Mesenchymal stem cell (in vitro differentiated cells and primary cell): ENCODE measurements at regions not wholly inside any gene's neighbourhood (a gene's known extent, or its start where the extent isn't known, plus 50 kb on each side); places are given as distances from the start of the nearest gene placed in this dataset.

Experiments used
- DNase-seq: peaks from one replicate; pipeline ENCODE4 v3.0.0-alpha.2; 2013
- H2AFZ ChIP-seq: one replicate; pipeline ENCODE4 v1.6.1; 2013; ENCODE audit warnings: low read depth, mild to moderate bottlenecking, control low read depth, inconsistent platforms, low read length, moderate library complexity
- H2AK5ac ChIP-seq: 2 replicates; pipeline ENCODE4 v1.6.1; 2013; ENCODE audit warnings: low read length, moderate library complexity, mild to moderate bottlenecking, inconsistent platforms; ENCODE audit not compliant: severe bottlenecking
- H2BK120ac ChIP-seq: one replicate; pipeline ENCODE4 v1.6.1; 2013; ENCODE audit warnings: low read depth, mild to moderate bottlenecking, inconsistent platforms, low read length, moderate library complexity
- H2BK12ac ChIP-seq, 2 experiments: one replicate each; pipeline ENCODE4 v1.6.1; 2013; ENCODE audit warnings: inconsistent platforms in 2 of 2, low read length in 2 of 2, mild to moderate bottlenecking in 2 of 2, moderate library complexity in 2 of 2, control low read depth in 1 of 2
- H2BK15ac ChIP-seq: one replicate; pipeline ENCODE4 v1.6.1; 2013; ENCODE audit warnings: mild to moderate bottlenecking, low read depth, inconsistent platforms; ENCODE audit not compliant: poor library complexity, severe bottlenecking
- H2BK5ac ChIP-seq: 2 replicates; pipeline ENCODE4 v1.6.1; 2013; ENCODE audit warnings: low read depth, mild to moderate bottlenecking, low read length, control low read depth, inconsistent platforms; ENCODE audit not compliant: poor library complexity, severe bottlenecking
- H3K14ac ChIP-seq, 2 experiments: one replicate each; pipeline ENCODE4 v1.6.1; 2013; ENCODE audit warnings: inconsistent platforms in 2 of 2, low read length in 2 of 2, control low read depth in 1 of 2, mild to moderate bottlenecking in 1 of 2, moderate library complexity in 1 of 2
- H3K18ac ChIP-seq, 2 experiments: one replicate each; pipeline ENCODE4 v1.6.1; 2013; ENCODE audit warnings: inconsistent platforms in 2 of 2, low read length in 2 of 2, control low read depth in 1 of 2, low read depth in 1 of 2, mild to moderate bottlenecking in 1 of 2
- H3K23ac ChIP-seq, 2 experiments: one replicate each; pipeline ENCODE4 v1.6.1; 2013; ENCODE audit warnings: inconsistent platforms in 2 of 2, low read length in 2 of 2, mild to moderate bottlenecking in 2 of 2, moderate library complexity in 2 of 2, control low read depth in 1 of 2
- H3K27ac ChIP-seq: 2 replicates; pipeline ENCODE4 v1.5.1; 2013; ENCODE audit warnings: mild to moderate bottlenecking, moderate library complexity, low read length, control low read depth, inconsistent platforms; ENCODE audit not compliant: poor library complexity, severe bottlenecking
- H3K27me3 ChIP-seq, 2 experiments: 2 replicates each; pipeline versions ENCODE4 v1.6.1 to v1.7.0; 2013; ENCODE audit warnings: low read length in 2 of 2, mild to moderate bottlenecking in 2 of 2, moderate library complexity in 2 of 2, control low read depth in 1 of 2, inconsistent platforms in 1 of 2; ENCODE audit not compliant: control insufficient read depth in 1 of 2, insufficient read depth in 1 of 2
- H3K36me3 ChIP-seq, 2 experiments: 2 replicates each; pipeline versions ENCODE4 v1.6.1 to v1.7.0; 2013; ENCODE audit warnings: low read length in 2 of 2, control low read depth in 1 of 2, inconsistent platforms in 1 of 2, low read depth in 1 of 2, mild to moderate bottlenecking in 1 of 2; ENCODE audit not compliant: insufficient read depth in 2 of 2, control insufficient read depth in 1 of 2
- H3K4ac ChIP-seq, 2 experiments: one replicate each; pipeline ENCODE4 v1.6.1; 2013; ENCODE audit warnings: inconsistent platforms in 2 of 2, low read length in 2 of 2, mild to moderate bottlenecking in 2 of 2, moderate library complexity in 2 of 2, control low read depth in 1 of 2, low read depth in 1 of 2
- H3K4me1 ChIP-seq: 2 replicates; pipeline ENCODE4 v1.6.1; 2013; ENCODE audit warnings: low read depth, low read length, control low read depth; ENCODE audit not compliant: control insufficient read depth, insufficient read depth
- H3K4me2 ChIP-seq: 2 replicates; pipeline ENCODE4 v1.6.1; 2013; ENCODE audit warnings: low read length, mild to moderate bottlenecking, inconsistent platforms; ENCODE audit not compliant: poor library complexity, severe bottlenecking
- H3K4me3 ChIP-seq, 2 experiments: 2 replicates each; pipeline versions ENCODE4 v1.5.1 to v1.7.0; 2013; ENCODE audit warnings: low read length in 2 of 2, mild to moderate bottlenecking in 2 of 2, control low read depth in 1 of 2, low read depth in 1 of 2; ENCODE audit not compliant: insufficient read depth in 1 of 2
- H3K79me1 ChIP-seq: replicated peaks from 2 replicates; pipeline ENCODE4 v1.6.1; 2013; ENCODE audit warnings: mild to moderate bottlenecking, control low read depth, low read length, inconsistent platforms; ENCODE audit not compliant: poor library complexity, severe bottlenecking
- H3K9ac ChIP-seq: 2 replicates; pipeline ENCODE4 v1.7.0; 2013; ENCODE audit warnings: mild to moderate bottlenecking, low read length, moderate library complexity
- H3K9me3 ChIP-seq: 2 replicates; pipeline ENCODE4 v1.7.0; 2013; ENCODE audit warnings: mild to moderate bottlenecking, low read length; ENCODE audit not compliant: control insufficient read depth
- H4K8ac ChIP-seq: one replicate; pipeline ENCODE4 v1.6.1; 2013; ENCODE audit warnings: inconsistent platforms, mild to moderate bottlenecking, low read length, moderate library complexity
- H4K91ac ChIP-seq: one replicate; pipeline ENCODE4 v1.6.1; 2013; ENCODE audit warnings: mild to moderate bottlenecking, low read length, inconsistent platforms
- WGBS: methylation state at CpG from one replicate; pipeline ENCODE4 v1.1.7; 2013; ENCODE audit warnings: mixed read lengths; 5-methylcytosine and 5-hydroxymethylcytosine counted together

DNA sequence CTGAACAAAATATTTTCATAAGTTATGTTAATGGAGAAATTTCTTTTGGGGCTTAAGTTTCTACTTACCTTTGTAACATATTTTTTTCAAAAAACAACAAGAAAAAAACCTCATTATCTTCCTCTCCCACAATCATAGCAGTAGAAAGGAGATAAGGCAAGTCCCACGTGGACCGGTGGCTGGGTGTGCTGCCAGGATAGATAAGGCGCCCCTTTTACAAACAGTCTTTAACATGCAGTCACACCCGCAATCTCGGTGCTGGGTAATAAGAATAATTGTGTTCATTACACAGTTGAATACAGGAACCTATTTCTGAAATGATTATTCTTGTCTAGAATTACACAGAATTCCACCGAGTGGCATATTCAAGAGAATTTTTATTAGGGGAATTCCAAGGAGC is 1202.3 kb downstream of the UQCRFS1 start:
- H3K14ac ChIP-seq, result no peak overlapping the region
- H2BK15ac ChIP-seq, result no peak overlapping the region
- H2BK120ac ChIP-seq, result no peak overlapping the region
- no peak overlapping the region for H3K4me3 ChIP-seq
- H3K18ac ChIP-seq, result no peak overlapping the region
- H2AK5ac ChIP-seq, result no peak overlapping the region
- no peak overlapping the region for H3K4me2 ChIP-seq
- H3K27me3 ChIP-seq, result peaks cover 0 to 55% of the 10 kb centered on the region in 2 experiments
- H3K36me3 ChIP-seq, result no peaks in the 10 kb centered on the region
- H3K4me1 ChIP-seq, result peaks cover 7% of the 10 kb centered on the region
- H3K9me3 ChIP-seq, result no peaks in the 10 kb centered on the region
- H2BK12ac ChIP-seq, result no peak overlapping the region
- H2BK5ac ChIP-seq, result no peak overlapping the region
- no peak for DNase-seq
- H3K79me1 ChIP-seq, result no peaks in the 10 kb centered on the region
- no peak overlapping the region for H3K27ac ChIP-seq
- 90% methylated on average over 4 of the region's 6 CpGs for WGBS
- no peak overlapping the region for H3K4ac ChIP-seq
- H4K91ac ChIP-seq, result no peak overlapping the region
- no peak overlapping the region for H3K9ac ChIP-seq
- no peak overlapping the region for H4K8ac ChIP-seq
- no peak overlapping the region for H3K23ac ChIP-seq
- no peak overlapping the region for H2AFZ ChIP-seq

DNA sequence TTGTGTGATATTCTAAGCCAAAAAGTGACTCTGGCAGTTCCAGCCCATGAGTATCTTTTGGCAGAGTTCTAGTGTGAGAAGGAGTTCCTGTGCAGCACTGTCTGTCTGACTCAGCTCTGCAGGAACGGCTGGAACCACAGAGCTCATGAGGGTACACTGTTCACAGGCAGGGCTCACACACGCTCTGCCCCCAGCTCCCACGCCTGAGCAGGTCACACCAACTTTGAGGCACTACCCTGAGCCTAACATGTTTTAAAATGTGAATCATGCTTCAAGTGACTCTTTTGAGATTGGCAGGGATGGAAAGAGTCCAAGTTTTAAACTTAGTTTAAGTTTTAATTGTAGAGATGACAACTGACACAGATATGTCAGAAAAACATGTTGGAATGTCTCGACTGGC is 1203.3 kb downstream of the UQCRFS1 start:
- no peak overlapping the region for H2BK5ac ChIP-seq
- H2BK120ac ChIP-seq, result no peak overlapping the region
- H3K4me3 ChIP-seq, result no peak overlapping the region
- no peaks in the 10 kb centered on the region for H3K79me1 ChIP-seq
- no peak overlapping the region for H3K18ac ChIP-seq
- H4K8ac ChIP-seq, result no peak overlapping the region
- no peak for DNase-seq
- no peak overlapping the region for H2AFZ ChIP-seq
- no peak overlapping the region for H3K4ac ChIP-seq
- no peak overlapping the region for H3K9ac ChIP-seq
- 53% methylated on average over 4 of the region's 4 CpGs for WGBS
- no peak overlapping the region for H4K91ac ChIP-seq
- no peak overlapping the region for H3K23ac ChIP-seq
- H3K9me3 ChIP-seq, result no peaks in the 10 kb centered on the region
- no peak overlapping the region for H3K4me2 ChIP-seq
- H2BK12ac ChIP-seq, result no peak overlapping the region
- H2AK5ac ChIP-seq, result no peak overlapping the region
- peaks cover 7% of the 10 kb centered on the region for H3K4me1 ChIP-seq
- peak overlapping the region; percentile 59 for H3K27ac ChIP-seq
- H2BK15ac ChIP-seq, result no peak overlapping the region
- H3K14ac ChIP-seq, result no peak overlapping the region
- H3K36me3 ChIP-seq, result no peaks in the 10 kb centered on the region
- H3K27me3 ChIP-seq, result peaks cover 0 to 45% of the 10 kb centered on the region in 2 experiments

DNA sequence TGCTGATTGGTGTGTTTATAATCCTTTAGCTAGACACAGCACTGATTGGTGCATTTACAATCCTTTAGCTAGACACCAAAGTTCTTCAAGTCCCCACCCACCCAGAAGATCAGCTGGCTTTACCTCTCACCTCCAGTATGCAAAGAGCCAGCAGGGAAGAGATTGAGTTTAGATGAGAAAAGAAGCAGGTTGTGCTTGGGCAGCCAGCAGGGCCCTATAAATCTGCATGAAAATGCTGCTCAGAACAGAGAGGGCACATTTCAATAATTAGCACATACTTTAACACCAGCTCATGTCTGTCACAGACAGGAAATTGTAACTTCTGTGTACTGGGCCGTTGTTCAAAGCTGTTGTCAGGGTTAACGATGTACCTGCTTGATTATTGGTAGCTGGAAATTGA is 1204.3 kb downstream of the UQCRFS1 start:
- H3K36me3 ChIP-seq, result no peaks in the 10 kb centered on the region
- H2BK12ac ChIP-seq, result no peak overlapping the region
- no peaks in the 10 kb centered on the region for H3K79me1 ChIP-seq
- no peak overlapping the region for H3K4ac ChIP-seq
- no peak overlapping the region for H2AFZ ChIP-seq
- no peak for DNase-seq
- H3K4me3 ChIP-seq, result no peak overlapping the region
- H2BK120ac ChIP-seq, result no peak overlapping the region
- no peak overlapping the region for H4K91ac ChIP-seq
- no peak overlapping the region for H3K27ac ChIP-seq
- H3K4me2 ChIP-seq, result no peak overlapping the region
- no peak overlapping the region for H2BK5ac ChIP-seq
- no peak overlapping the region for H3K14ac ChIP-seq
- H4K8ac ChIP-seq, result no peak overlapping the region
- no peak overlapping the region for H2AK5ac ChIP-seq
- no peaks in the 10 kb centered on the region for H3K9me3 ChIP-seq
- WGBS, result 46% methylated on average over 2 of the region's 2 CpGs
- H2BK15ac ChIP-seq, result no peak overlapping the region
- peaks cover 7% of the 10 kb centered on the region for H3K4me1 ChIP-seq
- no peak overlapping the region for H3K18ac ChIP-seq
- no peak overlapping the region for H3K9ac ChIP-seq
- peaks cover 0 to 39% of the 10 kb centered on the region in 2 experiments for H3K27me3 ChIP-seq
- H3K23ac ChIP-seq, result no peak overlapping the region

DNA sequence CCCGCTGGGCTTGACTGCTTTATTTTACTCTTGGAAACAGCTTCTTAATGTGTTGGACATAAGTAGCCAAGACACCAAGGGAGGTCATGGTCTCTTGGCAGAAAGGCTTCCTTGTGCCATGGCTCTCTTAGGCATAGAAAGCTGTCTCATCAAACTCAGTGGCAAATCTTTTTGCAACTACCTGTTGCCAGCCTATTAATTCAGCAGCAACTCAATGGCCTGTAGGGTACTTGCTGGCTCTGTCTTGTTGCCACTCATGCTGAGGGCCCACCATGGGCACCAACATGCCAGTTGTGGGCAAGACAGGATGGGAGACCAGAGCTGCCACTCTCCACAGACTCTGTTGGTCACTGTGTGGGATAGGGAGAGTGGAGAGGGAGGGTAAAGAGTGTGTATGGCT is 1209.4 kb downstream of the UQCRFS1 start:
- no peak overlapping the region for H3K4ac ChIP-seq
- no peak overlapping the region for H3K14ac ChIP-seq
- no peak overlapping the region for H2BK12ac ChIP-seq
- H3K4me1 ChIP-seq, result no peaks in the 10 kb centered on the region
- no peak overlapping the region for H2BK5ac ChIP-seq
- H3K9me3 ChIP-seq, result no peaks in the 10 kb centered on the region
- no peak for DNase-seq
- H3K27me3 ChIP-seq, result peaks cover 0 to 18% of the 10 kb centered on the region in 2 experiments
- H4K8ac ChIP-seq, result no peak overlapping the region
- H2AK5ac ChIP-seq, result no peak overlapping the region
- no peak overlapping the region for H2BK120ac ChIP-seq
- H3K79me1 ChIP-seq, result no peaks in the 10 kb centered on the region
- H3K4me3 ChIP-seq, result no peak overlapping the region
- H4K91ac ChIP-seq, result no peak overlapping the region
- no peak overlapping the region for H3K9ac ChIP-seq
- no peaks in the 10 kb centered on the region for H3K36me3 ChIP-seq
- H3K27ac ChIP-seq, result no peak overlapping the region
- no peak overlapping the region for H3K23ac ChIP-seq
- H3K18ac ChIP-seq, result no peak overlapping the region
- no peak overlapping the region for H3K4me2 ChIP-seq
- H2BK15ac ChIP-seq, result no peak overlapping the region
- 73% methylated on average over 1 of the region's 1 CpG for WGBS
- no peak overlapping the region for H2AFZ ChIP-seq
